Kidney (tissue), 13 donors: ENCODE measurements at regions not wholly inside any gene's neighbourhood (a gene's known extent, or its start where the extent isn't known, plus 50 kb on each side); places are given as distances from the start of the nearest gene placed in this dataset.
A peak's percentile ranks its signal among the peaks of the same experiment; 100 is the strongest.

Experiments used
- DNase-seq, 5 donors: peaks; one replicate each; pipeline ENCODE4 v3.0.0-alpha.2; 2013 to 2020
- FAIRE-seq: peaks from 2 replicates; lab custom pipeline; 2012; peaks lifted over from hg19 to GRCh38; lab: Jason Lieb, UNC
- H3K27ac ChIP-seq, 2 donors: one replicate each; pipeline ENCODE4 v1.7.0; 2013; ENCODE audit warnings: low read depth in 2 of 2, low read length in 2 of 2, inconsistent platforms in 1 of 2
- H3K27me3 ChIP-seq: one replicate; pipeline ENCODE4 v1.7.1; 2013; ENCODE audit warnings: low read length, inconsistent platforms; ENCODE audit not compliant: control insufficient read depth, insufficient read depth
- H3K36me3 ChIP-seq, 3 donors: one replicate each; pipeline versions ENCODE4 v1.7.0 to v1.7.1; 2013; ENCODE audit warnings: low read length in 3 of 3, control low read depth in 1 of 3, inconsistent platforms in 1 of 3; ENCODE audit not compliant: insufficient read depth in 3 of 3, control insufficient read depth in 2 of 3
- H3K4me1 ChIP-seq, 3 donors: one replicate each; pipeline versions ENCODE4 v1.7.0 to v1.7.1; 2013; ENCODE audit warnings: low read length in 3 of 3, inconsistent platforms in 1 of 3, low read depth in 1 of 3; ENCODE audit not compliant: control insufficient read depth in 2 of 3, insufficient read depth in 2 of 3
- H3K4me3 ChIP-seq, 3 donors: one replicate each; pipeline versions ENCODE4 v1.7.0 to v1.8.1; 2013; ENCODE audit warnings: low read length in 3 of 3, control low read depth in 1 of 3, inconsistent platforms in 1 of 3
- H3K9ac ChIP-seq, 3 donors: one replicate each; pipeline versions ENCODE4 v1.7.0 to v1.7.1; 2013; ENCODE audit warnings: low read length in 3 of 3, control low read depth in 1 of 3, inconsistent platforms in 1 of 3
- H3K9me3 ChIP-seq, 3 donors: one replicate each; pipeline versions ENCODE4 v1.7.0 to v1.7.1; 2013; ENCODE audit warnings: low read length in 3 of 3, control low read depth in 1 of 3, inconsistent platforms in 1 of 3; ENCODE audit not compliant: control insufficient read depth in 2 of 3, insufficient read depth in 1 of 3
- CTCF ChIP-seq: IDR thresholded peaks from 3 replicates; pipeline ENCODE4 v1.5.1; 2012; ENCODE audit warnings: mild to moderate bottlenecking, moderate library complexity, borderline replicate concordance; ENCODE audit not compliant: insufficient read depth; ENCODE audit errors: extremely low read depth
- intact Hi-C: fragments of 100-400 bp; cut with DNase I; formaldehyde crosslinking; loops from one replicate; pipeline ENCODE4 v1.11.1; 2022
- donor health status: control.
- donor health status: control.
- donor health status: control.
- donor health status: control.
- donor health status: control.
- donor health status: DM: yes; HTN: yes; CAD: no.
- donor health status: Normal renal cell carcinoma (clear cell type).

GRCh38 chr10:118965645-118966044 lies 63.9 kb upstream of the NANOS1 start:
- Histone ChIP-seq H3K4me3 (no peak overlapping the region), H3K4me1 (peaks cover 0 to 10% (median 7%) of the 10 kb centered on the region in 3 donors), H3K9ac (no peak overlapping the region), H3K27me3 (no peaks in the 10 kb centered on the region), H3K9me3 (no peaks in the 10 kb centered on the region), H3K36me3 (no peaks in the 10 kb centered on the region), H3K27ac (no peak overlapping the region)
- no peak for FAIRE-seq
- peak in 4 of 5 donors; percentile 61 to 67 (median 66) for DNase-seq
- intact Hi-C loops: no loop called here
- TF ChIP-seq CTCF: no peak

DNA sequence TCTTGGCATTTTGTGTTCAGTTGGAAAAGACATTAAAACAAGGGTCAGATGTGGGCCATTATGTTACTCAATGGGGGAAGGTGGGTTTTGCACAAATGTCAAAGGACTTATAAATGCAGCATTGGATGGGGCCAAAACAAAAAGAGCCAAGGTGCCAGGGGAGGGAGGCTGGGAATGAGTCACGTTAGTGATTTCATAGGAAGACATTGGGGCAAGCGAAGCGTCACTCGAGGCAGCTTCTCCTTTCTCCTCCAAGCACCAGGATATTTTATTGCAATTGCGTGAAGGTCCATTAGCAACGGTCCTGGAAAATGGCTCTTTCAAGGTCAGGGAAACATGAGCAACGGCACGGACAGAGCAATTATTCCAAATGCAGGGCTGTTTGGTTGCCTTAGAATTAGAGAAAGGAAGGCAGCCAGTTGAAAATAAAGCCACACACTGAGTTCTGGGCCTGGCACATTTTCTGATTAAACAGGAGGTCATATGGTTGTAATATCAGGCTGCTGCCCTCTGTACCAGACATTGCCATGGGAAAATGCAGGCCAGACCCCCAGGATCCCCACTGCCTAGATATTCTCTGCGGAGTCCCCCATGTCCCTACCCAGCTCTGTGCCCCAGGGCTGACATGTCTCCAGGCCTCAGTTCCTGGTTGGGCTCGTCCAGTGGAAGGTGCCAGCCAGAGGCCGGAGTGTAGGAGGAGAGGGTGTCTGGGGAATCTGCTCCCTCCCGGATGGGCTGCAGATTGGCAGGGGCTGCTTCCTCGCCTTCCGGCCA lies 63.3 kb upstream of the NANOS1 start:
- FAIRE-seq (no peak), DNase-seq (peak in 4 of 5 donors; percentile 27 to 49 (median 44))
- intact Hi-C loops: no loop called here
- Histone ChIP-seq H3K36me3 (no peaks in the 10 kb centered on the region), H3K27ac (peak overlapping the region in 1 of 2 donors; percentile 38), H3K4me1 (peaks cover 0 to 10% (median 7%) of the 10 kb centered on the region in 3 donors), H3K27me3 (no peaks in the 10 kb centered on the region), H3K9ac (no peak overlapping the region), H3K4me3 (no peak overlapping the region), H3K9me3 (no peaks in the 10 kb centered on the region)
- no peak for TF ChIP-seq CTCF

DNA sequence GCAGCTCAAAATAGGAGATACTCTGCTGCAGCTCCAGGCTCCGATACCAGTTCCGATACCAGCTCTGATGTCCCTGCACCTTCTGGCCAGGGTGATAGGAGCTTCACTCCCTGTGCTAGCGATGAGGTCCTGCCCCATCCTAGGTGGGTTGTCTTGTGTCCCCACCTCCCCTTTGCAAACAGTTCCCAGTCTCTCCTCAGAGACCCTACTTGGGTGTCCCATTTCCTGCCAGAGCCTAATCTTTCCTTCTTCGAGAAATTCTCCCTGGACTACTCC lies 62.7 kb upstream of the NANOS1 start:
- H3K27ac ChIP-seq: peak overlapping the region in 1 of 2 donors; percentile 38
- peaks cover 0 to 10% (median 7%) of the 10 kb centered on the region in 3 donors for H3K4me1 ChIP-seq
- H3K27me3 ChIP-seq: no peaks in the 10 kb centered on the region
- DNase-seq: no peak
- no peaks in the 10 kb centered on the region for H3K36me3 ChIP-seq
- intact Hi-C loops: no loop called here
- FAIRE-seq: no peak
- TF ChIP-seq CTCF: no peak
- H3K9ac ChIP-seq: no peak overlapping the region
- H3K9me3 ChIP-seq: no peaks in the 10 kb centered on the region
- H3K4me3 ChIP-seq: no peak overlapping the region
